PC-9 (cell line): ENCODE measurements at regions not wholly inside any gene's neighbourhood (a gene's known extent, or its start where the extent isn't known, plus 50 kb on each side); places are given as distances from the start of the nearest gene placed in this dataset.
A peak's percentile ranks its signal among the peaks of the same experiment; 100 is the strongest.

ENCODE experiments used
- BruUV-seq: library from RNA; stranded (reverse); fragments of 400-500 nt; replicated peaks from 2 replicates; lab custom pipeline; 2021; lab: Mats Ljungman, UMichigan
- CTCF ChIA-PET: fragments of 300-600 bp; sonication (Branson Sonifier 250); formaldehyde crosslinking; loops from one replicate; lab custom pipeline; 2022; ENCODE audit warnings: antibody characterized with exemption; lab: Charles Lee
- POLR2A ChIA-PET: fragments of 300-600 bp; sonication (Branson Sonifier 250); formaldehyde crosslinking; loops from one replicate; lab custom pipeline; 2022; ENCODE audit warnings: antibody characterized with exemption; ENCODE audit not compliant: unreplicated experiment; lab: Charles Lee
- DNase-seq, 2 experiments: peaks; one replicate each; pipeline versions ENCODE4 v3.0.0 to v3.0.0-alpha.2; 2015 to 2022; ENCODE audit warnings: mixed read lengths in 1 of 2
- H2AFZ ChIP-seq: fragments of 200-600 bp; sonication (generic); 2 replicates; pipeline ENCODE4 v1.8.1; 2017; ENCODE audit warnings: antibody characterized with exemption
- H3F3A ChIP-seq: fragments of 200-600 bp; sonication (generic); 2 replicates; pipeline ENCODE4 v1.8.1; 2017; ENCODE audit warnings: antibody characterized with exemption, mild to moderate bottlenecking, low read depth; ENCODE audit not compliant: insufficient read depth
- H3K27ac ChIP-seq: fragments of 200-600 bp; sonication (generic); 2 replicates; pipeline ENCODE4 v1.6.1; 2016; ENCODE audit warnings: mixed run types
- H3K27me3 ChIP-seq: fragments of 200-600 bp; sonication (generic); 2 replicates; pipeline ENCODE4 v1.6.1; 2016; ENCODE audit warnings: low read depth, mixed run types; ENCODE audit not compliant: insufficient read depth
- H3K36me3 ChIP-seq: fragments of 200-600 bp; sonication (generic); 2 replicates; pipeline ENCODE4 v1.6.1; 2016; ENCODE audit warnings: low read depth, mixed run types
- H3K4me1 ChIP-seq: fragments of 200-600 bp; sonication (generic); replicated peaks from 2 replicates; pipeline ENCODE4 v1.6.1; 2016; ENCODE audit warnings: mixed run types; ENCODE audit not compliant: insufficient read depth
- H3K4me2 ChIP-seq: fragments of 200-600 bp; sonication (generic); 2 replicates; pipeline ENCODE4 v1.6.1; 2017; ENCODE audit warnings: mixed run types
- H3K4me3 ChIP-seq: fragments of 200-600 bp; sonication (generic); 2 replicates; pipeline ENCODE4 v1.6.1; 2016; ENCODE audit warnings: mixed run types
- H3K79me2 ChIP-seq: fragments of 200-600 bp; sonication (generic); 2 replicates; pipeline ENCODE4 v1.6.1; 2017; ENCODE audit warnings: low read depth, mixed run types
- H3K9me2 ChIP-seq: fragments of 200-600 bp; sonication (generic); 2 replicates; pipeline ENCODE4 v1.8.1; 2017; ENCODE audit warnings: mild to moderate bottlenecking; ENCODE audit not compliant: insufficient read depth
- H3K9me3 ChIP-seq: fragments of 200-600 bp; sonication (generic); 2 replicates; pipeline ENCODE4 v1.8.1; 2016; ENCODE audit warnings: low read depth; ENCODE audit not compliant: insufficient read depth
- H4K20me1 ChIP-seq: fragments of 200-600 bp; sonication (generic); 2 replicates; pipeline ENCODE4 v1.8.1; 2017; ENCODE audit not compliant: insufficient read depth
- CTCF ChIP-seq: fragments of 200-600 bp; sonication (generic); conservative IDR thresholded peaks from 2 replicates; pipeline ENCODE4 v1.6.1; 2017; ENCODE audit warnings: mixed run types, antibody characterized with exemption, mild to moderate bottlenecking, moderate library complexity
- EZH2 ChIP-seq: fragments of 200-600 bp; sonication (generic); IDR thresholded peaks from 2 replicates; pipeline ENCODE4 v1.8.0; 2017; ENCODE audit warnings: antibody characterized with exemption, low read depth
- intact Hi-C: fragments of 100-400 bp; cut with micrococcal nuclease; formaldehyde crosslinking; loops from one replicate; pipeline ENCODE4 v1.10.0; 2022; ENCODE audit not compliant: unreplicated experiment

DNA sequence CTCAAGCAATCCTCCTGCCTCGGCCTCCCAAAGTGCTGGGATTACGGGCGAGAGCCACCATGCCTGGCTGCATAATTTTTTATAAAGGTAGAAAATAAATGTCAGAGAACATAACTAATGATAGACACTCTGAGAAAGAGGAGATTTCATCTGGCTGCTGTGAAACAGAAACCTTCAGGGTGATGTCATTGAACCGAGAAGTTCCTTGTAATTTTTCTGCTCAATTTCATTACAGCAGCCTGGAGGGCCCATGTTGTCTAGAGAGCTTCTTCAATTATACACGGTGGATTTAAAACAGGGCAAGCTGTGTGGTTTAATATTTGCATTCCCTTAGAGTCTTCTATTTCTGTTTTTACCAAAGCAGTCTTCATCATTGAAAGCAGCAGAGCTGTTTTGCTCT, 64.3 kb upstream of the MORC3 start:
- no peaks in the 10 kb centered on the region for H3K9me3 ChIP-seq
- ChIA-PET CTCF (no interaction called here), POLR2A (no interaction called here)
- no peak overlapping the region for H3K4me2 ChIP-seq
- no peaks in the 10 kb centered on the region for H3K79me2 ChIP-seq
- no peaks in the 10 kb centered on the region for H3F3A ChIP-seq
- no peaks in the 10 kb centered on the region for H3K36me3 ChIP-seq
- H3K9me2 ChIP-seq, result no peaks in the 10 kb centered on the region
- no peak overlapping the region for H3K27ac ChIP-seq
- no peak overlapping the region for H2AFZ ChIP-seq
- no peaks in the 10 kb centered on the region for H4K20me1 ChIP-seq
- TF ChIP-seq EZH2, result no peak
- TF ChIP-seq CTCF, result no peak
- DNase-seq, result no peak
- BruUV-seq, result no TSS peak
- no peaks in the 10 kb centered on the region for H3K4me1 ChIP-seq
- intact Hi-C loops, result no loop called here
- H3K4me3 ChIP-seq, result no peak overlapping the region
- H3K27me3 ChIP-seq, result no peaks in the 10 kb centered on the region

DNA sequence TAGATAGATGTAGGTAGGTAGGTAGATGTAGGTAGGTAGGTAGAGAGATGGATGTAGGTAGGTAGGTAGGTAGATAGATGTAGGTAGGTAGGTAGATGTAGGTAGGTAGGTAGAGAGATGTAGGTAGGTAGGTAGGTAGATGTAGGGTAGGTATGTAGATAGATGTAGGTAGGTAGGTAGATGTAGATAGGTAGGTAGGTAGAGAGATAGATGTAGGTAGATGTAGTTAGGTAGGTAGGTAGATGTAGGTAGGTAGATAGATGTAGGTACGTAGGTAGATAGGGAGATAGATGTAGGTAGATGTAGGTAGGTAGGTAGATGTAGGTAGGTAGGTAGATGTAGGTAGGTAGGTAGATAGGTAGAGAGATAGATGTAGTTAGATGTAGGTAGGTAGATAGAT, 62.3 kb upstream of the MORC3 start:
- no peaks in the 10 kb centered on the region for H3F3A ChIP-seq
- no peaks in the 10 kb centered on the region for H4K20me1 ChIP-seq
- no TSS peak for BruUV-seq
- no peaks in the 10 kb centered on the region for H3K36me3 ChIP-seq
- intact Hi-C loops, result no loop called here
- H3K79me2 ChIP-seq, result no peaks in the 10 kb centered on the region
- no peaks in the 10 kb centered on the region for H3K9me3 ChIP-seq
- H3K9me2 ChIP-seq, result no peaks in the 10 kb centered on the region
- H3K4me2 ChIP-seq, result no peak overlapping the region
- ChIA-PET CTCF (no interaction called here), POLR2A (no interaction called here)
- no peak for DNase-seq
- TF ChIP-seq EZH2, result no peak
- no peak for TF ChIP-seq CTCF
- H2AFZ ChIP-seq, result no peak overlapping the region
- no peaks in the 10 kb centered on the region for H3K4me1 ChIP-seq
- no peak overlapping the region for H3K27ac ChIP-seq
- no peak overlapping the region for H3K4me3 ChIP-seq
- H3K27me3 ChIP-seq, result no peaks in the 10 kb centered on the region

- Histone ChIP-seq H3K27me3 (no peaks in the 10 kb centered on the region), H3K4me2 (peak overlapping the region; percentile 84), H3K9me3 (no peaks in the 10 kb centered on the region), H3F3A (no peaks in the 10 kb centered on the region), H4K20me1 (no peaks in the 10 kb centered on the region), H3K4me3 (peak overlapping the region; percentile 46; the same call in 1 of the 2 replicates), H3K79me2 (no peaks in the 10 kb centered on the region), H2AFZ (peak overlapping the region; percentile 76; the same call in 1 of the 2 replicates), H3K4me1 (no peaks in the 10 kb centered on the region), H3K9me2 (no peaks in the 10 kb centered on the region), H3K36me3 (no peaks in the 10 kb centered on the region), H3K27ac (no peak overlapping the region)
- TF ChIP-seq EZH2, result no peak
- peak; percentile 75 for TF ChIP-seq CTCF
- POLR2A ChIA-PET, result interaction anchor here (1.0 kb wide), 1 partner anchor 59 kb away, joined by 5 read pairs; no protein-coding TSS in a partner anchor
- CTCF ChIA-PET, result interaction anchor here (0.6 to 0.7 kb wide), 3 partner anchors 50 to 502 kb away, joined by 3 to 7 read pairs (median 4); no protein-coding TSS in a partner anchor
- peak; percentile 29 to 44 for DNase-seq
- intact Hi-C loops, result no loop called here
- no TSS peak for BruUV-seq
Measured at GRCh38 chr21:36260030-36260787, 59.8 kb upstream of the MORC3 start.
